Cerebellar cortex (tissue), 1 donor: ENCODE measurements at regions not wholly inside any gene's neighbourhood (a gene's known extent, or its start where the extent isn't known, plus 50 kb on each side); places are given as distances from the start of the nearest gene placed in this dataset.

Source experiments
- DNase-seq: peaks from one replicate; pipeline ENCODE4 v3.0.0-alpha.2; 2015; ENCODE audit warnings: low spot score

DNA sequence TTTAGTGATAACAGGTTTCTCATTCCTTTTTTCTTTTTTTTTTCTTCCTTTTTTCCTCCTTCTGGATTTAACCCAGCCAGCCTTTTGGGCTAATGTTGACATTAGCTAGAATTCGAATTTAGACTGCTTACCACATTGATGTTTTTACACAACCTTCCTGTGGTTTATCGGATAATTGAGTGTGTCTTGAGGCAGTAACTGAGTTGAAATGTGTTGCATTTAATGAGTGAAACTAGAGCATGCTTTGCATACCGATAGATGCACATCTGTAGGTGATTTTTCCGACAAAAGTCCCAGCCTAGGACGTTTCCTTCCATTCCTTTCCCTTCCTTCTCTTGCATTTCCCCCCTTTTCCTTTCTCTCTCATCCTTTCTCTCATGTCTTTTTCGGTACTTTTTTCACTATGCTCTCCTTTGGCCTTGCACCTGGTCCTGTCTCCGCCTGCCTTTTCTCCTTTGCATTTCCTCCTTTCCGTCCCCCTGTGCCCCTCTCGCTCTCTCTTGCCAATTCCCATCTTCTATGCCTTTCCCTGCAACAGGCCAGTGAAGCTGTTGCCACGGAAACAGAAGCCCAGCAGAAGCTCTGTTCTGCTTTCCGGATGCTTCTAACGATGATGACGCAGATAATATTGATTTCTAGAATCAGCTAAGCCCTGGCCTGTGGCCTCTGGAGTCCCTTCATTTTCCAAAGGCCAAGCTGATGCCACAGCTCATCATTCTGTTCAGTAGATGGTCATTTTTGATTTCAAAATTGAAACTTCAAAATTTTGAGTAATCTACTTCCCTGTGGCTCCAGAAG is 76.1 kb downstream of the SLC25A47 start:
- peak; percentile 71 for DNase-seq

- peak; percentile 88 for DNase-seq
Observed at GRCh38 chr14:100400115-100400514, 77.0 kb downstream of the SLC25A47 start.

GRCh38 chr14:100401031-100401692 is 78.0 kb downstream of the SLC25A47 start:
- no peak for DNase-seq

DNA sequence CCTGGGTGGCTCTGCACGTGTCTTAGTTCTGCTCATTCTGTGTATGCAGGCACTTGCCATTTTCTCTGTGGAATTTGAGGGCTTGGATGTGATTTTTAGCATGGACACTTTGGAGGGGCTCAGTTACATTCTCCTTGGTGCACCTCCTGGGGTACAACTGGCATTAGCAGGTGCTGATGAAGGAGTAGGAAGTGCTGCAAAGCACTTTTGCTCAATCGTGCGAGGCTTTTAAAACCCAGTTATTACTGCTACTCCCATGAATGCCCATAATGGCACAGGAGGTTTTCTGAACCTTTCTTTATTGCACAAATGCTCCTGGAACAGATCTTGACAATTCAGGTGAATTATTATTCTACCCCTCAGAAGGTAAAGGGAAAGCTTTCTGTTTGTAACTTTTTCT is 78.7 kb downstream of the SLC25A47 start:
- no peak for DNase-seq

DNA sequence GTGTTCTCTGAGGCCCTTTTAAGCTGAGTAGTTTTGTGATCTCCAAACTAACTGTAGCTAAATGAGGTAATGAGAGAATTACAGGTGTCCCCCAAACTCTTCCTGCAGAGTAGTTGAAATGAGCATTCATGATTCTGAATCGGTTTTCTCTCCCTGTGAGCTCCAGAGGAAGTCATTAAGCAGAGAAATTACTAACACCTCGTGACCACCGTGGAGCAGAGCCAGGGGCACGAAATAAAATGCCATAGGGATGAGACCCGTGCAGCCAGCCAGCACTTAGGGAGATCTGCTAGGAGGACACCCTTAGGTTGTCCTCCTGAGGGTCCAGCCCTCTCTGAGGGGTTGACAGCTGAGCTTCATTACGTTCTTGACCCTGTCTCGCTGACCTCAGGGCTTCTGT is 79.5 kb downstream of the SLC25A47 start:
- DNase-seq, result no peak

DNA sequence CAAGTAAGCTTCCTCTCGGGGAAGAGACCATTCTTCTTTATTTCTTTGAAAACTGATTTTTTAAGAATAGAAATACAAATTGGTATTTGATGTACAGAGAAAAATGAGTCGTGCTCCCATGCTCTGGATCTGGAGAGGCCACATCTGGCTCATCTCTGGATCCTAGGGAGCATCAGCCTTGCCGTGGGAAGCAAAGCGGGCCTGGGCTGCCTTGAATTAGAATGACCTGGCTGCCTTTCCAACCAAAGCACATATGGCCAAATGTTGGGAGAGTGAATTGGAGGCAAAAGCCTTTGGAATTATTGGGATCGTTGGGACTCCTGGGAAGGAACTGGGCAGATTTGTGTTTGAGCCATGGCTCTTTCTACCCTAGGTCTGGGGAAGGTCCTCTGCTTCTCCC is 80.0 kb downstream of the SLC25A47 start:
- no peak for DNase-seq

DNA sequence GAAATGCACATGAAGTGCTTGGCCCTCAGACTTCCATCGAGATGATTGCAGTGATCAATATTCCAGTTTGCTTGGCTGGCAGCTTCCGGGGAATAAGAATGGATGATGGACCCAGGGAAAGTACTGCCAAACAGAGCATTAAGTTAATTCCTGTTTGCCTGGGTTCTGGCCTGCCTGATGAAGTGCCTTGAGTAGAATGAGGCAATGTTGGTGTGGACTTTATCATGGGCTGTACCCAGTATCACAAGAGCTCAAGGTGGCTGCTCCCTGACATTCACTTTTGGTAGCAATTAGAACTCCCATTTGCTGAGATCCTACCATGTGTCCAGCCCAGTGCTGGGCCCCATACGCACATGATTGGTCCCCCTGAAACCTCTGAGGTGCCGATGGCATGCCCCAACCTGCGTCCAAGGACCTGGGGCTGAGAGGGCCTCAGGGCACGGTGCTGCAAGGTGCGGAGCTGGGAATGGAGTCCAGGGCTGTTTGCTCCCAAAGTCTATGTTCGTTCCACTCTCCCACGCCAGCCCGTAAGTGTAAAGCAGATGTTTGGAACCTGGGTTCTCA is 80.7 kb downstream of the SLC25A47 start:
- no peak for DNase-seq

- no peak for DNase-seq
Observed at GRCh38 chr14:100404419-100404818, 81.3 kb downstream of the SLC25A47 start.

GRCh38 chr14:100405760-100406455 is 82.8 kb downstream of the SLC25A47 start:
- no peak for DNase-seq

- no peak for DNase-seq
Observed at GRCh38 chr14:100406505-100407131, 83.5 kb downstream of the SLC25A47 start.

DNA sequence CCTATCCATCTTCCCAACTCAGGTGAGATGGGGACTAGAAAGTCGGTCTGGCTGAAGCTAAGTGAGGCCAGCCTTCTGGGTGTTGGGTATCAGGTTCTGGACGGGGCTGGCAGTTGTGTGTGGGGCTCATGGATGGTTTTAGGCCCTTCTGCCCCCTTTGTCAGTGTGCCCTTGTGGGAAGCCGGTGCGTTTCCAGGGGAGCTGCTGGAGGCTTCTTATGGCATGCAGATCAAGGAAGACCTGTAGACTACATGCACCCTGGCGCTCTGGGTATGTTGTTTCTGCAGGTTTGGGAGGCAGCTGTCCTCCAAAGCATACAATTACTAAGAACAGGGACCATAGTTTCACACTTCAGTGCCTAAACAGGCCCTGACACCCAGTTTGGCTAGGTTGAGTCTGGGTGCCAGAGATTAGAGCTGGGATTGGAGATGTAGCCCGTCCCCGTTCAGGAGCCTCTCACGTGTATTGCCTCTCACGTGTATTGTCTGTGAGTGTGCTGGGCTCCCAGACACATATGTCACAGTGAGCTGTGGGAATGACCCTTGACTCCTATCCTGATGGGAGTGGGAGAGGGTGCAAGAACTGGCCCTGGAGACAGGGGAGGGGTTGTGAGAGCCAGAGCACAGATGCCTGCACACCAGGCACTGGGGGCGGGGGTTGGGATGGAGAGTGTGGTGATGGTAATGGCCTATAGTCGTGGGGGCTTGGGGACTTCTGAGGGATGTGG is 84.4 kb downstream of the SLC25A47 start:
- no peak for DNase-seq

- DNase-seq, result no peak
Observed at GRCh38 chr14:100408350-100409002, 85.3 kb downstream of the SLC25A47 start.

GRCh38 chr14:100409003-100409360 is 85.8 kb downstream of the SLC25A47 start:
- no peak for DNase-seq

DNA sequence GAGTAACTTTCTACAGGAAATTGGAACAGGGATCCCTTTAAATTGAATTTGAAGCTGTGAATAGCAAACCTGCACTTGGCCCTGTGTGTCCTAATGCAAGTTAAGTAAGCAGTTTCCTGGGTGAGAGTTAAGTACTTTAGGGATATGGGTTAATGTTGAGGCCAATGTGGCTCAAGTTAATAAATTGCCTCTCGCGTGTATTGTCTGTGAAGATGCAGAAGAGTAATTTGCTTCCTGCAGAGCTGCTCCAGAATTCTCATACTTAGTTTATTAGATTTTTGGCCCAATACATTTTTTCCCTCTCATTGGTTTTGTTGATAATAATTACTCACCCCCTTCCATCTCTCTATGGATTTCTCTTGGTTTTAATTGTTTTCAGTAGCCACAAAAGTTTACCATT is 86.5 kb downstream of the SLC25A47 start:
- DNase-seq, result no peak

DNA sequence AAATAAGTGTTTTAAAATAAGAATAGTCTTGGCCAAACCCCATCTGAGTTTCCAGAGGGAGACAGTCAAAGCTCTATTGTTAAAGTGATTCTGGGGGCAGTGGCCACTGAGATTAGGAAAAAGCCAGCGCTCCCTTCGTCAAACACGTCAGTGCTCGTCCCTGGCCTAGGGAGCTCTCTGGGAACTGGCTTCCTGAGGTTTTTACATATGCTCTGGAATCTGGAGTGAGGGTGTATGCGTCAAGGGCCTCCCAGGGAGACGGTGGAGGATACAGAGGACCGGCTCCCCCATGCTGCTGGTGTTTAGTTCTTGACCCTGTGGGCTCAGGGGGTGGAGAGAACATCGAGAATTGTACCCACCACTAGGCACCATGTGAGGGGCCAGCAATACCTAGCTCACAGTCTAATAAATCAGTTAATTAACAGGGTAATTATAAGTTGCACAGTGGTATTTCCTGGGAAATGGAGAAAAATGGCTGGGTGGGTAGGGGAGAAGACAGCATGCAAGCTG is 87.0 kb downstream of the SLC25A47 start:
- no peak for DNase-seq

GRCh38 chr14:100413699-100414098 is 90.6 kb downstream of the SLC25A47 start:
- no peak for DNase-seq

DNA sequence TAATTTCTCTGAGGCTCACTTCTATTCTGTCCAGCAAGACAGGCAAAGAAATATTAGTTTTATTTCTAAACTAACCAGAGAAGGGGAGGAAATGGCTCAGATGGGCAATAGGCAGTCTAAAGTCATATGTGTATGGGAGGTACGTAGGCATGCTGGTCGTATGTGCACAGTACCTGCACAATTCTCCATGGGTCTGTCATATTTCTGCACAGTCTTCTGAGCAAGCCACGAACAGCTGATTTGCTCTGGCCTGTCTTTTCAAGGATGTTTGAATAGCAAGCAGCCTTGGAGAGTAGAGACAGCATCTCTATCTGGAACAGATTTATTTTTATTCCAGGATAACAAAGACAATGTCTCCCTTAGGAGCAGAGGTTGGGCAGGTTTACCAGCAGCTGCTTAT is 92.1 kb downstream of the SLC25A47 start:
- DNase-seq, result no peak

DNA sequence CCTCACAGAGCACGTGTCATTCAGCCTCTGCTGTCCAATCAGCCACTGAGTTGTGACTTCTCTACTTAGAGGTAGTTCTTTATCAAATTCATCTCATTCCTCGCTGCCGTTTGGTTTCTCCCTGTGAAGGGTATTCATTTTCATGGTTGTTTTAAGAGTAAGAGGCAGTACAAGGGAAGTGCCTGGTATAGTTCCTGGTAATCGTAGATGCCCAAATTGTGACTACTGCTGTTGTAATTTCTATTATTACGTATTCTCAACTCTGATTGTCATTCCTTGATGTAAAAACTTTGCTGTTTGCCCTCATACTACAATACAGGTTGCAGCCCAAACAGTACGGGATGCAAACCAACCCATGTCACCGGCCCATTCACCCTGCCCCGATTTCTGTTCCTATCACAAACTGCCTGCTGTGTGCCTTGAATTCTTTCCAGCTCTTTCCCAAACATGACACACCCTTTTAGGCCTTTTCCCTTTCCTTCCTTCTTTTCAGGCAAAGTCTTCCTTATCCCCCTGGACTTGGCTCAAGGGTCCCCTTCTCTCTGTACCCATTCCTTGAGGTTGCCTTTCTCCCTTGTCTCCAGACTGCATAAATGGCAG is 93.0 kb downstream of the SLC25A47 start:
- DNase-seq, result no peak

- peak; percentile 94 for DNase-seq
Observed at GRCh38 chr14:100416921-100417860, 94.1 kb downstream of the SLC25A47 start.
